ENCODE measurements at regions not wholly inside any gene's neighbourhood (a gene's known extent, or its start where the extent isn't known, plus 50 kb on each side); places are given as distances from the start of the nearest gene placed in this dataset.

DNA sequence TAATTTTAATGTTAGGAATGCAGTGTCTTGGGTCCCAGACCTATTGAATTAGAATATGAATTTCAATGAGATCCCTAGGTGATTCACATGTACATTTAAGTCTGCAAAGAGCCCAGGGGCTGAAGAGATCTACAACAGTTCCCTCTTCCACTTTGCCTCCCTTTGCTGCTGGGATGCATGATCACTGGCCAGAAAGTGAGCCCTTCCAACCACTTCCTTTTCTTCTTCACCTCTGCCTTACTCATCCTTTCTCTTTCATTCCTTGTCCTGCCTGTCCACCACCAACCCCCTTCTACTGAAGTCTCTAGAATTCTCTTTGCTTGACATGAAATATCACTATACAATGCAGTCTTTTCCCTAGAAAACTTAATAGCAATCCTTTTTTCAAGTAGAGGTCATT is 222.4 kb upstream of the LRIG1 start:
- no peak for TF ChIP-seq POLR2A (IDR thresholded peaks at IDR 0.05; ENCODE audit: low read depth, low read length)
- no peak for TF ChIP-seq POLR2AphosphoS5 (IDR thresholded peaks at IDR 0.05; ENCODE audit: low read depth, low read length)

Data from GM12892 (cell line).